ENCODE measurements at regions not wholly inside any gene's neighbourhood (a gene's known extent, or its start where the extent isn't known, plus 50 kb on each side); places are given as distances from the start of the nearest gene placed in this dataset.

DNA sequence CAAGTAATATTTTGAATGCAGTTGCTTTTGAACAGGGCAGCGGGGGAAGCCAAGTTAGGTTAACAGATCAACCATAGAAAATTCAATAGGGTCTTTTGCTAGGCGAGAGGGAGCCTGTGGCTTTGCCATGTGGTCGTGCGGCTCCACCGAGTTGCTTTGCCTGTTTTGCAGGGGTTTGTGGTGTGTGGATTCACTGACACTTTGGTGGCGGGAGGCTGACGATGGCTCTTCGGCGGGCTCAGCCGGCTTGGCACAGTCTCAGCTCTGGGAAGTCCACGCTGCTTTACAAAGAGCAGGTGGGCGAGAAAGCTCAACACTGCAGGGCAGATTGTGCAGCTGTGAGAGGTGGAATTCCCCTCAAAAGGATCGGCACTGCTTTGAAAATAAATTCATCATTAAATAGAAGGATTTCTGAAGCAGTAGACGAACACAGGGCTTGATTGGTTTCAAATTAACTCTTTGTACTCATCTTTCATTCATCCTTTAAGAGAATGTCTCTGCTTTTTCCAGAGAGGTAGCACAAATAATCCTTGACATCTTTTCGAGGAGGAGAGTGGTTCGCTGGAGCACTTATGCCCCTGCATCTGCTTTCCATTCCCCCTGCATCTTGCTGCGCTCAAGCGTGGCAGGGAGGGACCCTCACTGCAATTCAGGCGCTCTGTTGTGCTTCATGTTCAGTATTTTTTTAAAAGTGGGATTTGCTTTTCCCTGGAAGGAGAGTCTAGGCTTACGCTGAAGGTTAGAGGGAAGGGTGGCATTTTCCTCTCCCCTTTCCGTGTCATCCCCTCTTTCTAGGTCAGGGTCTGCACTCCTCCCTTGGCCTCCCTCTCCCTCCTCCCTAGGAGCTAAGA is 201.8 kb upstream of the LEF1 start:
- peaks cover 5% of the 10 kb centered on the region for H3K27me3 ChIP-seq (ENCODE audit: control insufficient read depth, insufficient read depth, low read length)
- FAIRE-seq = no peak

DNA sequence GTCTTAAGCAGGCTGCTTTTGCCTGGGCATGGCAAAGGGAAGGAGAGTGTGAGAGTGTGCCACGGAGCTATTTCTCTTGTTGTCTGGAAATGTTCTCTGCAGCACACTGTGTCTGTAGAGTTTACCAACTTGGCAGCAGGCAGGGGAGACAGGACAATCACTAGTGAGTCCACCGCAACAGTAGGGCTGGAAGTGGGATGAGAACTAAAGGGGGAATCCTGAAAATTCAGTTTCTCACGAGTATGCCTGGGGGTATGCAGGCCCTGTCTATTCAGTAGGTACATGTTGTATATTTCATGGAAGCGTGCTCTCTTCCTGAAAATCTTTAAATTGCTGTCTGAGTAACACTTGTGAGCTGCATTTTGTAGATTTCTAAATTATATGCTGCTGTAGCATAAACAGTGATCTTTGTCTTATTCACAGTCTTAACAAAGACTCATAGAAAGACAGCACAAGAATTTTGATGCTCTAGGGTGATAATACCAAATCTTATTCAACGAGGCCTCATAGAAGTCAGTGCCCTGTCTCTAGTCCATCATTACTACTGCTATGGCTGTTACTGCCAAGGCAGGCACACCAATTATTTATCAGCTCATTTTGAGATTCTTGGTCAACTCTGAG is 200.4 kb upstream of the LEF1 start:
- no peaks in the 10 kb centered on the region for H3K36me3 ChIP-seq (ENCODE audit: control insufficient read depth, insufficient read depth, low read length)
- TF ChIP-seq, protein P1, sequence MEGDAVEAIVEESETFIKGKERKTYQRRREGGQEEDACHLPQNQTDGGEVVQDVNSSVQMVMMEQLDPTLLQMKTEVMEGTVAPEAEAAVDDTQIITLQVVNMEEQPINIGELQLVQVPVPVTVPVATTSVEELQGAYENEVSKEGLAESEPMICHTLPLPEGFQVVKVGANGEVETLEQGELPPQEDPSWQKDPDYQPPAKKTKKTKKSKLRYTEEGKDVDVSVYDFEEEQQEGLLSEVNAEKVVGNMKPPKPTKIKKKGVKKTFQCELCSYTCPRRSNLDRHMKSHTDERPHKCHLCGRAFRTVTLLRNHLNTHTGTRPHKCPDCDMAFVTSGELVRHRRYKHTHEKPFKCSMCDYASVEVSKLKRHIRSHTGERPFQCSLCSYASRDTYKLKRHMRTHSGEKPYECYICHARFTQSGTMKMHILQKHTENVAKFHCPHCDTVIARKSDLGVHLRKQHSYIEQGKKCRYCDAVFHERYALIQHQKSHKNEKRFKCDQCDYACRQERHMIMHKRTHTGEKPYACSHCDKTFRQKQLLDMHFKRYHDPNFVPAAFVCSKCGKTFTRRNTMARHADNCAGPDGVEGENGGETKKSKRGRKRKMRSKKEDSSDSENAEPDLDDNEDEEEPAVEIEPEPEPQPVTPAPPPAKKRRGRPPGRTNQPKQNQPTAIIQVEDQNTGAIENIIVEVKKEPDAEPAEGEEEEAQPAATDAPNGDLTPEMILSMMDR (IDR thresholded peaks at IDR 0.05; ENCODE audit: insufficient read depth, low read length, severe bottlenecking) = no peak
- H3K4me3 ChIP-seq (ENCODE audit: low read depth, low read length) = no peak overlapping the region
- H3K27me3 ChIP-seq (ENCODE audit: control insufficient read depth, insufficient read depth, low read length) = peaks cover 5% of the 10 kb centered on the region
- no peak for FAIRE-seq
- DNase-seq (ENCODE audit: low read depth) = no peak

More for the DNA sequence above, 201.8 kb upstream of the LEF1 start:
- Histone ChIP-seq H3K4me3 (ENCODE audit: low read depth, low read length) (no peak overlapping the region), H3K36me3 (ENCODE audit: control insufficient read depth, insufficient read depth, low read length) (no peaks in the 10 kb centered on the region)
- TF ChIP-seq, protein P1 (IDR thresholded peaks at IDR 0.05; ENCODE audit: insufficient read depth, low read length, severe bottlenecking) = no peak
- no peak for DNase-seq (ENCODE audit: low read depth)

- TF ChIP-seq, protein P1 (IDR thresholded peaks at IDR 0.05; ENCODE audit: insufficient read depth, low read length, severe bottlenecking) = no peak
- FAIRE-seq (no peak), DNase-seq (ENCODE audit: low read depth) (no peak)
- Histone ChIP-seq H3K4me3 (ENCODE audit: low read depth, low read length) (no peak overlapping the region), H3K36me3 (ENCODE audit: control insufficient read depth, insufficient read depth, low read length) (no peaks in the 10 kb centered on the region), H3K27me3 (ENCODE audit: control insufficient read depth, insufficient read depth, low read length) (peaks cover 5% of the 10 kb centered on the region)
Measured at GRCh38 chr4:108367751-108368150, 199.0 kb upstream of the LEF1 start.

DNA sequence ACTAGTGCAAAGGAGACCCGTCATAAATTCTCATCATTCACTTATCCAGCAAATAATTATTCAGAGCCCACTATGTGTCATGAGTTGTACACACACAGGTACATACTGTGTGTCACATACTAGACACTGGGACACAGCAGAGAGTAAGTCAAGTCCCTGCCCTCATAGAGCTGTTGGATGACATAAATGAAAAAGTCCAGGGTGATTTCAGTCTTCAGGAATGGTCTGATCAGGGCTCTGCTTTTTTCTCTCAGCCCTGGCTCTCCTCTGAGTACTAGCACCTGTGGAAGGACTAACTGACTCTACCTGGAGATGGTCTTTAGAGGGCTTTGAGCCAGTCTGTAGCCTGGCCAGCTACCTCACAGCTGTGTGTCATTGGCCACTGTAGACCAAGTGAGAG is 198.0 kb upstream of the LEF1 start:
- no peak overlapping the region for H3K4me3 ChIP-seq (ENCODE audit: low read depth, low read length)
- peaks cover 5% of the 10 kb centered on the region for H3K27me3 ChIP-seq (ENCODE audit: control insufficient read depth, insufficient read depth, low read length)
- DNase-seq (ENCODE audit: low read depth) (no peak), FAIRE-seq (no peak)
- H3K36me3 ChIP-seq (ENCODE audit: control insufficient read depth, insufficient read depth, low read length) = no peaks in the 10 kb centered on the region
- TF ChIP-seq, protein P1 (IDR thresholded peaks at IDR 0.05; ENCODE audit: insufficient read depth, low read length, severe bottlenecking) = no peak

DNA sequence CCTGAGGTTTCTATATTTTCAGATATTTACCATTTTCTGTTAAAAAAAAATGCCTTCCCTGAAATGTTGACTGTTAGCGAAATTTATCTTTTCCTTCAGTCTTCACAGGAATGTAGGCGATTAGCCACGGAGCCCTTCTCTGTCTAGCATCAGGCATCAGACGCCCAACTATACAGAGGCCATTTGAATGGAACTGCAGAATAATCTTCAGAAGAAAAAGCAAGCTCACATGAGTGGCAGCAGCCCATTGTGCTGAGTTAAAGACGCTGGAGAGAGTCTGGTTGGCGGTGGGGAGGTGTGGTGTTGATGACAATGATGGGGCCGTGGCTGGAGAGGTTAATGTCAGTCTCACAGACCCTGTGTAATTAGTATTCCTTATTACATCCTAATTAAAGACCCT is 196.8 kb upstream of the LEF1 start:
- DNase-seq (ENCODE audit: low read depth) = no peak
- TF ChIP-seq, protein P1 (IDR thresholded peaks at IDR 0.05; ENCODE audit: insufficient read depth, low read length, severe bottlenecking) = no peak
- FAIRE-seq = no peak
- Histone ChIP-seq H3K4me3 (ENCODE audit: low read depth, low read length) (no peak overlapping the region), H3K36me3 (ENCODE audit: control insufficient read depth, insufficient read depth, low read length) (no peaks in the 10 kb centered on the region), H3K27me3 (ENCODE audit: control insufficient read depth, insufficient read depth, low read length) (peaks cover under 1% of the 10 kb centered on the region)
